Panc1 (cell line): ENCODE measurements at regions not wholly inside any gene's neighbourhood (a gene's known extent, or its start where the extent isn't known, plus 50 kb on each side); places are given as distances from the start of the nearest gene placed in this dataset.

Source experiments
- POLR2AphosphoS5 ChIP-seq: IDR thresholded peaks from 2 replicates; pipeline ENCODE4 v1.6.1; 2012; ENCODE audit warnings: mild to moderate bottlenecking, low read depth, low read length, moderate library complexity
- TF ChIP-seq, protein P1 (sequence below): fragments of 450-650 bp; IDR thresholded peaks from 2 replicates; pipeline ENCODE4 v1.5.1; 2017; ENCODE audit warnings: mild to moderate bottlenecking

DNA sequence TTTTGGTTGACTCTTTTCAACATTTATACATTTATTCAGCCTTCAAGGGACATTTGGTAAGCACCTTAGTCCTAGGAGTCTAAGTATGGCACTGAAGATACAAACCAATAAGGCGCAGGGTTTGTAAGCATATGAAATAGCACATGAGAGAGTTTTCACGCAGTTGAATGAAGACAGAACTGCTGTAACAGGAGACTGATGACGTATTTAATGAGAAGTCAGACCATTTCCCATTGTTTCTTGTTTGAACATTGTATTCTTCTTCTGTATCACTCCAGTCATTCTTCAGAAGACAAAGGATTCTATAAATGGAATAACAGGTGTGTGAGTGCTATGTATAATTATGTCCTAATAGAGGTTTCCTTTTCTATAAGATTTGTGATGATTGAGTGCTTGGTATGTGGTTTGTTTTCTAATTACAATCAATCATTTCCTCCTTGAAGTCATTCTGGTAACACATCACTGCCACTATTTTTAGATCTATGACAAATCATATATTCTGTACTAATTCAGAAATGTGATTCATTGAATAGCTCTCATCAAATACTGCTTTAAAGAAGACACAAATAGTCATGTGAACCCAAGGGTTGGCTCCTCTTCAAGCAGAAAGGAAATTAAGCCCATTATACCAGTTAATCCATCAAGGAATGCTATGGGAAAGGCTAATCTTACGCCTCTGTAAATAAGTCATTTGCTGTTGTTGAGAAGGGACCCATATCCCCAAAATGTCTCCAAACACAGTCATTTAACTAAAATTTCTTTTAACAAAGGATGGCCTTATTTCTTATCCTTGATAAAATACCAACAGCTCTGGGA is 222.8 kb upstream of the NBEA start:
- TF ChIP-seq, protein P1, sequence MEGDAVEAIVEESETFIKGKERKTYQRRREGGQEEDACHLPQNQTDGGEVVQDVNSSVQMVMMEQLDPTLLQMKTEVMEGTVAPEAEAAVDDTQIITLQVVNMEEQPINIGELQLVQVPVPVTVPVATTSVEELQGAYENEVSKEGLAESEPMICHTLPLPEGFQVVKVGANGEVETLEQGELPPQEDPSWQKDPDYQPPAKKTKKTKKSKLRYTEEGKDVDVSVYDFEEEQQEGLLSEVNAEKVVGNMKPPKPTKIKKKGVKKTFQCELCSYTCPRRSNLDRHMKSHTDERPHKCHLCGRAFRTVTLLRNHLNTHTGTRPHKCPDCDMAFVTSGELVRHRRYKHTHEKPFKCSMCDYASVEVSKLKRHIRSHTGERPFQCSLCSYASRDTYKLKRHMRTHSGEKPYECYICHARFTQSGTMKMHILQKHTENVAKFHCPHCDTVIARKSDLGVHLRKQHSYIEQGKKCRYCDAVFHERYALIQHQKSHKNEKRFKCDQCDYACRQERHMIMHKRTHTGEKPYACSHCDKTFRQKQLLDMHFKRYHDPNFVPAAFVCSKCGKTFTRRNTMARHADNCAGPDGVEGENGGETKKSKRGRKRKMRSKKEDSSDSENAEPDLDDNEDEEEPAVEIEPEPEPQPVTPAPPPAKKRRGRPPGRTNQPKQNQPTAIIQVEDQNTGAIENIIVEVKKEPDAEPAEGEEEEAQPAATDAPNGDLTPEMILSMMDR, result no peak
- no peak for TF ChIP-seq POLR2AphosphoS5
